GM19328 (cell line): ENCODE measurements at regions not wholly inside any gene's neighbourhood (a gene's known extent, or its start where the extent isn't known, plus 50 kb on each side); places are given as distances from the start of the nearest gene placed in this dataset.
"Not testable (repeated sequence)": the region's sequence is repeated elsewhere in the genome, so short reads cannot be mapped to it uniquely, and the experiment has no call there.

Source experiments
- ATAC-seq: cut with Tn5 transposase; IDR thresholded peaks from one replicate; pipeline ENCODE4 v1.9.1; 2021; ENCODE audit warnings: mild to moderate bottlenecking, moderate library complexity; ENCODE audit not compliant: unreplicated experiment

GRCh38 chr11:103584021-103584420, 452.4 kb upstream of the DDI1 start:
- ATAC-seq = no peak

- ATAC-seq = no peak
Observed at GRCh38 chr11:103584720-103585119, 451.7 kb upstream of the DDI1 start.

GRCh38 chr11:103585401-103585800, 451.0 kb upstream of the DDI1 start:
- ATAC-seq = no peak

- ATAC-seq = no peak
Observed at GRCh38 chr11:103585911-103586310, 450.5 kb upstream of the DDI1 start.

GRCh38 chr11:103586756-103587155, 449.7 kb upstream of the DDI1 start:
- ATAC-seq = no peak

GRCh38 chr11:103587901-103588788, 448.3 kb upstream of the DDI1 start:
- no peak for ATAC-seq

- no peak for ATAC-seq
Observed at GRCh38 chr11:103591554-103591953, 444.9 kb upstream of the DDI1 start.

- ATAC-seq = no peak
Observed at GRCh38 chr11:103594283-103594682, 442.2 kb upstream of the DDI1 start.

GRCh38 chr11:103596315-103596714, 440.1 kb upstream of the DDI1 start:
- no peak for ATAC-seq

- peak; percentile 95 for ATAC-seq
Observed at GRCh38 chr11:103601225-103601846, 435.1 kb upstream of the DDI1 start.

- ATAC-seq = no peak
Observed at GRCh38 chr11:103602840-103603239, 433.6 kb upstream of the DDI1 start.

- no peak for ATAC-seq
Observed at GRCh38 chr11:103604310-103604709, 432.1 kb upstream of the DDI1 start.

- ATAC-seq = no peak
Observed at GRCh38 chr11:103608566-103608965, 427.9 kb upstream of the DDI1 start.

GRCh38 chr11:103609117-103610066, 427.0 kb upstream of the DDI1 start:
- ATAC-seq = no peak

- no peak for ATAC-seq
Observed at GRCh38 chr11:103610435-103610834, 426.0 kb upstream of the DDI1 start.

- not testable (repeated sequence) for ATAC-seq
Observed at GRCh38 chr11:103611526-103612260, 424.7 kb upstream of the DDI1 start.

- ATAC-seq = not testable (repeated sequence)
Observed at GRCh38 chr11:103612451-103612850, 424.0 kb upstream of the DDI1 start.

GRCh38 chr11:103616586-103616985, 419.9 kb upstream of the DDI1 start:
- ATAC-seq = not testable (repeated sequence)

GRCh38 chr11:103618528-103618927, 417.9 kb upstream of the DDI1 start:
- no peak for ATAC-seq

GRCh38 chr11:103619480-103619879, 417.0 kb upstream of the DDI1 start:
- no peak for ATAC-seq
